ENCODE measurements at regions not wholly inside any gene's neighbourhood (a gene's known extent, or its start where the extent isn't known, plus 50 kb on each side); places are given as distances from the start of the nearest gene placed in this dataset.

DNA sequence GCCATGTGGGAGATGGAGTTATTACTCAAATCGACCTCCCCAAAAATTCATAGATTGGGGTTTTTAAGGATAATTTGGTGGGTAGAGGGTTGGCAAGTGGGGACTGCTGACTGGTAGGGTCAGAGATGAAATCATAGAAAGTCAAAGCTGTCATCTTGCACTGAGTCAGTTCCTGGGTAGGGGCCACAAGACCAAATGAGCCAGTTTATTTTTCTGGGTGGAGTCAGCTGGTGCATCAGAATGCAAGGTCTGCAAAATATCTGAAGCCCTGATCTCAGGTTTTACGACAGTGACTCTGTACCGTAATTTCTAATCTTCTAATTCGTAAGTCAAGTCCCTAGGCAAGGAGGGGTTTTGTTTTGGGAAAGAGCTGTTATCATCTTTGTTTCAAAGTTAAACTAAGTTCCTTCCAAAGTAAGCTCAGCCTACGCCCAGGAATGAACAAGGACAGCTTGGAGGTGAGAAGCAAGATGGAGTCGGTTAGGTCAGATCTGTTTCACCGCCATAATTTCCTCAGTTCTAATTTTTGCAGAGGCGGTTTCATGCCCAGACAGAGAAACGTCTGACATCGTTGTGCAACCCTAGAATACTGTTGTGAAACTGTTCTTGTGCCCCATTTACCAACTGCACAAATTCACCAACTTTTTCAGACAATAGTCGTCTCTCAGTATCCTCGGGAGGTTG lies 104.5 kb upstream of the SFSWAP start:
- Histone ChIP-seq H3K9me3 (ENCODE audit: low read length) (no peaks in the 10 kb centered on the region), H3K4me3 (ENCODE audit: low read depth in 1 of 2, low read length in 2 of 2) (no peak overlapping the region), H3K4me1 (ENCODE audit: insufficient read depth, low read length) (no peaks in the 10 kb centered on the region), H3K27ac (ENCODE audit: low read depth, low read length) (no peak overlapping the region), H3K27me3 (ENCODE audit: control insufficient read depth in 1 of 2, insufficient read depth in 2 of 2, low read length in 2 of 2) (peaks cover 0 to 7% of the 10 kb centered on the region in 2 donors), H3K9ac (ENCODE audit: low read length) (no peak overlapping the region), H3K36me3 (ENCODE audit: insufficient read depth, low read length) (no peaks in the 10 kb centered on the region)

DNA sequence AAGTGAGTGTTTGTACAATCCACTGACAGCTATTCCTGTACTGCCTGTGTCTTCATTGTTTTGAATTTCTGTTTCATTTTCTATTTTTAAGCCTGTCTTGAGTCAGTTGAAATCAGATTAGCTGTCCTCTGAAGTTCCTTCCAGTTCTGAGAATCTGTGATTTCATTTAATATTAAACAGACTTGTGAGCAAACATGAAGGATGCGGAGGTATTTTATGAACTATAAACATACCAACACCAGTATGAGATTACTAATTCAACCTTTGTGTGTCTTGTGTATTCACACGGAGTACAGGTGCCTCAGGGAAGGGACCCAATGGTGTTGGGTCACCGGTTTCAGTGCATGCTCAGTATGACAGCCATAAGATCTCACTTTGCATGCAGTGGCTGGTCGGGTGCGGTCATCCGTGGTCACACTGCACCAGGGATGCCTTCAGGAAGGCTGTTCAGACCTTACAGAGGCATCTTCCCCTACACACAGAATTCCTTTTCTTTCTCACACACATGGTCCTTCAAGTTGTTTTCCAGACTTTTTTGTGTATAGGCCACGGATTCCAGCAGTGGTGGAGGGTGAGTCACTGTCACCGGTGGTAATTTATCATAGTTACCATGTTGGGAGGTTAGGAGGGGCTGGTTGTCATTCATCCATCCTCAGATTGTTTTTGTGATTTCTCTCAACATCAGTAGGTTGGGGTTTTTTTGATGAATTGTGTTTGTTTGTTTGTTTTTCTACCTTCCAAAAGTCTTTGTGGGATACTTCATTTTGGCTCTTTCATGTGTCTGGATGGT lies 103.0 kb upstream of the SFSWAP start:
- Histone ChIP-seq H3K4me1 (ENCODE audit: insufficient read depth, low read length) (no peaks in the 10 kb centered on the region), H3K9ac (ENCODE audit: low read length) (no peak overlapping the region), H3K36me3 (ENCODE audit: insufficient read depth, low read length) (no peaks in the 10 kb centered on the region), H3K27ac (ENCODE audit: low read depth, low read length) (no peak overlapping the region), H3K4me3 (ENCODE audit: low read depth in 1 of 2, low read length in 2 of 2) (no peak overlapping the region), H3K9me3 (ENCODE audit: low read length) (no peaks in the 10 kb centered on the region), H3K27me3 (ENCODE audit: control insufficient read depth in 1 of 2, insufficient read depth in 2 of 2, low read length in 2 of 2) (peaks cover 0 to 7% of the 10 kb centered on the region in 2 donors)

DNA sequence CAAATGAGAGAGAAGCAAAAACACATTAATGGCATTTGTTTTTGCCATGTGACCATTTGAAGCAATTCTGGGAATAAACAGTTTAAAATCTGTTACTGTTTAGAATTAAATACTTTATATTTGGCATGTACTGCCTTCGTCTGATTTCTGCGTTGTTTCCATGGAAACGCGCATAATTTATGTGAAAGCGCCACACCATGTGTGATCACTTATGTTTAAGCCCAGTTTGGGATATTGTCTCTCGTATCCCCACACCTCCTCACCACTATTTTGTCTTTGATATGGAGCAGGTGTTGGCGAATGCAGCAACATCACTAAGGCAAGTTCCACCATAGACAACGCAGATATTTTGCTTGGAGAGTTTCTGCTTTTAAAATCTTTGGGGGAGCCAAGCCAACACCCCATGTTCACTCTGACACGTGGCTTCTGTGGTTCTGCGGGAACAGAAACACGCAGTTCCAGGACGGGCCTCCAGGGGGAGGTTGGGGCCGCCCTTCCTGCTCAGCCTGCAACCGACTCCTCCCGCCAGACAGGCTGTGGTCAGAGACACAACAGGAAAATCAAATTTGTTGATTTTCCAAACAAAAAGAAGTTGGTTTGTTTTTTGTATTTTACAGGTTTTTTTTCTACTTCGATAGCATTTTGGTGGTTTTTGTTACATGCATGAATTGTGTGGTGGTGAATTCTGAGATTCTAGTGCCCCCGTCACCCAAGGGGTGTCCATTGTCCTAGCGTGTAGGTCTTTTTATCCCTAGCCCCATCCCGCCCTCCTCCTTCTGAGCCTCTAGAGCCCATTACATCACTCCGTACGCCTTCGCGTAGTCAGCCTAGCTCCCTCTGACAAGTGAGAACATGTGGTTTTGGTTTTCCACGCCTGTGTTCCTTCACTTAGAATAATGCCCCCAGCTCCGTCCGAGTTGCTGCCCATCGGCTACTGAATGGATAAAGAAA lies 101.9 kb upstream of the SFSWAP start:
- Histone ChIP-seq H3K27ac (ENCODE audit: low read depth, low read length) (no peak overlapping the region), H3K27me3 (ENCODE audit: control insufficient read depth in 1 of 2, insufficient read depth in 2 of 2, low read length in 2 of 2) (peaks cover 4 to 7% of the 10 kb centered on the region in 2 donors), H3K9me3 (ENCODE audit: low read length) (no peaks in the 10 kb centered on the region), H3K4me1 (ENCODE audit: insufficient read depth, low read length) (no peaks in the 10 kb centered on the region), H3K36me3 (ENCODE audit: insufficient read depth, low read length) (no peaks in the 10 kb centered on the region), H3K4me3 (ENCODE audit: low read depth in 1 of 2, low read length in 2 of 2) (peak overlapping the region in 1 of 2 donors; percentile 26), H3K9ac (ENCODE audit: low read length) (no peak overlapping the region)

DNA sequence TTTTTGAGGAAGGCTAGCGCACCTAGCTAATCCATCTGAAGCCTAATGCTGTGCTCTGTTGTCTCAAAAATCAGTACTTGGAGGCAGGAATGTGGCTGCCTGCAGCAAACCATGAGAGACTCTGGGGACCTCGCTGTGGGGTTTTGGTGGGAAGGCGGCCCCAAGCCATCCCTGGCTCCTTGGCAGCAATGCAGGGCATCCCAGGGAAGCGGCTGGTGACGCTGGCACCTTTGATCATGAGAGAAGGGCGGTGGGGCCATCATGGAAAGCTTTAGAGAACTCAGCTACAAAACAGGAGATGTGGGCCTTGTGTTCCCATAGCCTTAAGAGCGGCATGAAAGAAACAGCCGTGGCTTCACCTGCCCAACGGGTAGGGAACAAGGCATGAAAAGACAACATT lies 101.1 kb upstream of the SFSWAP start:
- Histone ChIP-seq H3K9ac (ENCODE audit: low read length) (no peak overlapping the region), H3K9me3 (ENCODE audit: low read length) (no peaks in the 10 kb centered on the region), H3K4me3 (ENCODE audit: low read depth in 1 of 2, low read length in 2 of 2) (no peak overlapping the region), H3K4me1 (ENCODE audit: insufficient read depth, low read length) (no peaks in the 10 kb centered on the region), H3K27ac (ENCODE audit: low read depth, low read length) (no peak overlapping the region), H3K27me3 (ENCODE audit: control insufficient read depth in 1 of 2, insufficient read depth in 2 of 2, low read length in 2 of 2) (peaks cover 4 to 7% of the 10 kb centered on the region in 2 donors), H3K36me3 (ENCODE audit: insufficient read depth, low read length) (no peaks in the 10 kb centered on the region)

DNA sequence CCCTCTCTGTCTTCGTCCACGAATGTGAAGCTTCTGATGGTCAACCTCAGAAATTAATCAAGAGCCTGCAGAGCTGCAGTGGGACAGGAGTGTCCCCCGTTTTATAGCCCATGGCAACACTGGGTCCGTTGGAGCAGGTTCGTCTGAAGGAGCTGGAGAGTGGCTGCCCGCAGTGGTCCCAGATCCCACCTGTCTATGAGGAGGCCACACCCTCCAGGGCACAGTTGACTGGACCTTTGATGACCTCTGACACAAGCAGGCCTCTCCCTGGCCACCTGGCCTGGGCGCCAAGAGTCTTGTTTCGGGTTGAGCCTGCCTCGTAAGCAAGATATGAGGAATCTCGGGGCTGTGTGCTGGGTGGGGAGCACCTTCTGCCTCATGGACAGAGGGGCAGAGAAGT lies 100.7 kb upstream of the SFSWAP start:
- Histone ChIP-seq H3K36me3 (ENCODE audit: insufficient read depth, low read length) (no peaks in the 10 kb centered on the region), H3K27ac (ENCODE audit: low read depth, low read length) (no peak overlapping the region), H3K9ac (ENCODE audit: low read length) (no peak overlapping the region), H3K4me3 (ENCODE audit: low read depth in 1 of 2, low read length in 2 of 2) (no peak overlapping the region), H3K27me3 (ENCODE audit: control insufficient read depth in 1 of 2, insufficient read depth in 2 of 2, low read length in 2 of 2) (peaks cover 4 to 7% of the 10 kb centered on the region in 2 donors), H3K9me3 (ENCODE audit: low read length) (no peaks in the 10 kb centered on the region), H3K4me1 (ENCODE audit: insufficient read depth, low read length) (no peaks in the 10 kb centered on the region)

DNA sequence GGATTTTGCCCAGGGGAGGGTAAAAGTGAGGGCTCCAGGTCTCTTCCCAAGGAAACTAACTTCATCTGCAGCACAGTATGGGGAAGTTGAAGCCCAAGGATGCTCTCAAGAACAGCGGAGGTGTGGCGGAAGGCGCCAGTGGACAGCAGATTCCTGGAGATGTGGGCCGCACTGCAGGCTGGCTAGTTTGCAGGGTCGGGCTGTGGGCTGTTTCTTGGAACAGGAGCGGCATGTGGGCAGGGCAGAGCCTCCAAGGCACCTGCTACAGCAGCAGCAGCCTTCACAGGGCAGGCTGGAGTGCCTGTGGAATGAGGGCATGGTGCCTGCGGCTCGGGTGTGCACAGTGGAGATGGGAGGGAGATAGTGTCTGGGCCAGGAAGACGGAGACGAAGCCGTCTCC lies 100.0 kb upstream of the SFSWAP start:
- H3K9me3 ChIP-seq (ENCODE audit: low read length), result no peaks in the 10 kb centered on the region
- peaks cover 4 to 7% of the 10 kb centered on the region in 2 donors for H3K27me3 ChIP-seq (ENCODE audit: control insufficient read depth in 1 of 2, insufficient read depth in 2 of 2, low read length in 2 of 2)
- H3K9ac ChIP-seq (ENCODE audit: low read length), result no peak overlapping the region
- no peak overlapping the region for H3K4me3 ChIP-seq (ENCODE audit: low read depth in 1 of 2, low read length in 2 of 2)
- H3K36me3 ChIP-seq (ENCODE audit: insufficient read depth, low read length), result no peaks in the 10 kb centered on the region
- no peak overlapping the region for H3K27ac ChIP-seq (ENCODE audit: low read depth, low read length)
- H3K4me1 ChIP-seq (ENCODE audit: insufficient read depth, low read length), result no peaks in the 10 kb centered on the region

DNA sequence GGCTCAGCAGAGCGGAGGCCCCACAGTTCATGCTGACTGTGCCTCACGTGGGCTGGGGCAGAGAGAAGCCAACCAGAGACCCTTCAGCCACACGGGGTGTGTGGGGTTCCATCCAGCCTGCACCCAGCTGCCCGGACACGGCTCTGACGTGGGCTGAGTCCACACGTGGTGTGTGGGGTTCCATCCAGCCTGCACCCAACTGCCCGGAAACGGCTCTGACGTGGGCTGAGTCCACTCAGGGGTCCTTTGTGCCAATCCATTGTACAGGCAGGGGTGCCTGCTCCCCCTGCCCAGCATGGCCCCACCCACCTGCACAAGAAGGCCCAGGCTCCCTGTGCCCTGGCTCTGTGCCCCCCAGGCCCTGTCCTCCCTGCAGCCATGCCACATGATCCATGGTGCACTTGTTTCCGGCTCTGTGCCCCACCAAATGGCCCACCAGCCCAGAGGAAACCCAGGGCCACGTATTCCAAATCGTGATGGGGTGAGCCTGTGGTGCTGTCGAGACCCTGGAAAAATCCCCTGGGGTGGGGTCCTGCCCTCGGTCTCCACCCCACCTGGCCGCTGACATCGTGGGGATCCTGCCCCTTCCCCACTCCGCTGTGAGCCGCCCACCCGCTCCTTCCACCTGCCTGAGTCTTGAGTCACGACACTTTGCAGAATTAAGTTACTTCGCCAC lies 99.3 kb upstream of the SFSWAP start:
- H3K4me3 ChIP-seq (ENCODE audit: low read depth in 1 of 2, low read length in 2 of 2), result no peak overlapping the region
- no peaks in the 10 kb centered on the region for H3K9me3 ChIP-seq (ENCODE audit: low read length)
- peaks cover 4 to 7% of the 10 kb centered on the region in 2 donors for H3K27me3 ChIP-seq (ENCODE audit: control insufficient read depth in 1 of 2, insufficient read depth in 2 of 2, low read length in 2 of 2)
- H3K27ac ChIP-seq (ENCODE audit: low read depth, low read length), result no peak overlapping the region
- no peaks in the 10 kb centered on the region for H3K36me3 ChIP-seq (ENCODE audit: insufficient read depth, low read length)
- H3K9ac ChIP-seq (ENCODE audit: low read length), result no peak overlapping the region
- no peaks in the 10 kb centered on the region for H3K4me1 ChIP-seq (ENCODE audit: insufficient read depth, low read length)

DNA sequence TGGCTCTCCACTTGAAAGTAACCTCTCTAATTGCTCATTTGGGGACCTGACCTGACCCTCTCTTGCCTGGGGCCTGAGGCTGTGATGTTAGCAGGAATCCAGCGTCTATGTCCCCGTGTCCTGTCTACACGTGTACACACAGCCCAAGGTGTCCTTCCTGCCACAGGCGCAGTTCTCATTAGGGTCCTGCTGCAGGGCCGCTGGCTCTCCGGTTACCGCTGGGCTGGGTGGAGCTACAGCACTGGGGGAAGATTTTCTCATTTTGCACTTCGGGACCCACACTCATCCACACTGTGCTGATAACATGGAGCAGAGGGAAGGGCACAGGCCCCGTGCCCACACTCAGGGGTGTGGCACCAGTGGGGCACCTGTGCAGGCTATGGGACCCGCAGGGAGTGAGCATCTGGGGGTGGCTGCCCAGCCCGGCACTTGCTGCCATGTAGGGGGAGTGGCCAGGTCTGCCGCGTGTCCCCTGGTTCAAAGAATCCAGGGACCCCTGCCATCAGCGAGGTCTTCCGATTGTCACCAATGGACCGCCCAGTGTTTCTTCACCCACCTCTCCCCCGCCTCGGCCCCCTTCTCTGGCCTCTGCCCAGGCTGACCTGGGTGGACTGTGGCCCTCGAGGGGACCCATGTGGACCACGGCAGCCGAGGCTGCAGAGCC lies 98.7 kb upstream of the SFSWAP start:
- Histone ChIP-seq H3K9me3 (ENCODE audit: low read length) (no peaks in the 10 kb centered on the region), H3K4me3 (ENCODE audit: low read depth in 1 of 2, low read length in 2 of 2) (no peak overlapping the region), H3K27me3 (ENCODE audit: control insufficient read depth in 1 of 2, insufficient read depth in 2 of 2, low read length in 2 of 2) (peaks cover 7 to 11% of the 10 kb centered on the region in 2 donors), H3K36me3 (ENCODE audit: insufficient read depth, low read length) (no peaks in the 10 kb centered on the region), H3K27ac (ENCODE audit: low read depth, low read length) (no peak overlapping the region), H3K9ac (ENCODE audit: low read length) (no peak overlapping the region), H3K4me1 (ENCODE audit: insufficient read depth, low read length) (no peaks in the 10 kb centered on the region)

DNA sequence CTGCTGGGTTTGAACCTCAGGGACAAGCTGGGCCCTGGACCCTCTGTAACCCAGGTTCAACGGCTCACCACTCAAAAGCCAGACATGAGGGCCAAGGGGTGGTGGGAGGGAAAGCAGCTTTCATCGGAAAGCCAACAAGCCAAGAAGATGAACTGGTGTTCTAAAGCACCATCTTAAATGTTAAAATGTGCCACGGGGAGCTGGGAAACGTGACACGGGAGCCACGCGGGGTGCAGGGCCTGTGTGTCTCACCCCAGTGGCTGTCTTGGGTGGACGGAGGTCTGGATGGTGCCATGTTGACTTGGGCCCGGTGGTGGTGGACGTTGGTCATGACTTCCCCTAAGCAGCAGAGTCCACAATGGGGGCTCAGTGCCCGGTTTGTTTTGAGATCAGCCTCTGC lies 97.7 kb upstream of the SFSWAP start:
- Histone ChIP-seq H3K27me3 (ENCODE audit: control insufficient read depth in 1 of 2, insufficient read depth in 2 of 2, low read length in 2 of 2) (peaks cover 6 to 20% of the 10 kb centered on the region in 2 donors), H3K4me1 (ENCODE audit: insufficient read depth, low read length) (no peaks in the 10 kb centered on the region), H3K4me3 (ENCODE audit: low read depth in 1 of 2, low read length in 2 of 2) (no peak overlapping the region), H3K36me3 (ENCODE audit: insufficient read depth, low read length) (no peaks in the 10 kb centered on the region), H3K9ac (ENCODE audit: low read length) (no peak overlapping the region), H3K27ac (ENCODE audit: low read depth, low read length) (no peak overlapping the region), H3K9me3 (ENCODE audit: low read length) (no peaks in the 10 kb centered on the region)

DNA sequence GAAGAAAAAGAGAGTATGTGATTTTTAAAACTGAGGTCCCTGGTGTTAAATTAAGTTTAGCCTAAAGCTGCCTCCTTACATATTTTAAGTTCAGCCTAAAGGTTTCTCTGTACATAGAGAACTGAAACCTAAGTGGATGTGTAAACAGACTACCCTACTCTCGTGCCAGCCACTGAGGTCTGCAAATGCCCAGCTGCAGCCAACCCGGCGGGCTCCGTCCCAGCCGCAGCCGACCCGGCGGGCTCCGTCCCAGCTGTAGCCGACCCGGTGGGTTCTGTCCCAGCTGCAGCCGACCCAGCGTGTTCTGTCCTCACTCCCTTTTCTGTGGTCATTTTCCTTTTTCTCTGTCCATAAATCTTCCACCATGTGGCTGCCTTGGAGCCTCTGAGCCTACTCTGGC lies 97.2 kb upstream of the SFSWAP start:
- Histone ChIP-seq H3K9ac (ENCODE audit: low read length) (no peak overlapping the region), H3K36me3 (ENCODE audit: insufficient read depth, low read length) (no peaks in the 10 kb centered on the region), H3K4me3 (ENCODE audit: low read depth in 1 of 2, low read length in 2 of 2) (no peak overlapping the region), H3K27ac (ENCODE audit: low read depth, low read length) (no peak overlapping the region), H3K27me3 (ENCODE audit: control insufficient read depth in 1 of 2, insufficient read depth in 2 of 2, low read length in 2 of 2) (peaks cover 1 to 23% of the 10 kb centered on the region in 2 donors), H3K4me1 (ENCODE audit: insufficient read depth, low read length) (no peaks in the 10 kb centered on the region), H3K9me3 (ENCODE audit: low read length) (no peaks in the 10 kb centered on the region)

Data from muscle layer of colon (tissue), 2 donors.